HepG2 (cell line): ENCODE measurements at regions not wholly inside any gene's neighbourhood (a gene's known extent, or its start where the extent isn't known, plus 50 kb on each side); places are given as distances from the start of the nearest gene placed in this dataset.

Experiments
- DMAP1 ChIP-seq: IDR thresholded peaks from 2 replicates; pipeline ENCODE4 v1.6.1; 2016
- KLF9 ChIP-seq: IDR thresholded peaks from 2 replicates; pipeline ENCODE4 v1.6.1; 2016; ENCODE audit warnings: low read depth
- MEF2D ChIP-seq: sonication (generic); formaldehyde crosslinking; IDR thresholded peaks from 2 replicates; pipeline ENCODE4 v1.5.1; 2020; ENCODE audit warnings: mild to moderate bottlenecking, missing genetic modification reagents
- MTF1 ChIP-seq: sonication (generic); formaldehyde crosslinking; IDR thresholded peaks from 2 replicates; pipeline ENCODE4 v1.5.0; 2020; ENCODE audit warnings: missing genetic modification reagents
- NKX3-1 ChIP-seq: sonication (generic); formaldehyde crosslinking; IDR thresholded peaks from 2 replicates; pipeline ENCODE4 v1.5.0; 2020; ENCODE audit warnings: missing genetic modification reagents
- RFX1 ChIP-seq: fragments of 450-650 bp; IDR thresholded peaks from 2 replicates; pipeline ENCODE4 v1.6.1; 2017
- THAP11 ChIP-seq: IDR thresholded peaks from 2 replicates; pipeline ENCODE4 v1.6.1; 2016; ENCODE audit warnings: missing biosample characterization, missing genetic modification reagents
- TMF1 ChIP-seq: sonication (generic); formaldehyde crosslinking; IDR thresholded peaks from 2 replicates; pipeline ENCODE4 v1.8.1; 2022; ENCODE audit warnings: low read depth, missing genetic modification reagents
- USF2 ChIP-seq, 2 experiments: sonication (generic) in 1 of 2; formaldehyde crosslinking in 1 of 2; IDR thresholded peaks; 2 replicates each; pipeline versions ENCODE4 v1.5.1 to v1.6.1; 2011 to 2020; ENCODE audit warnings: borderline replicate concordance in 1 of 2, low read depth in 1 of 2, low read length in 1 of 2, mild to moderate bottlenecking in 1 of 2, missing genetic modification reagents in 1 of 2, moderate library complexity in 1 of 2
- ZBTB10 ChIP-seq: sonication (generic); formaldehyde crosslinking; IDR thresholded peaks from 2 replicates; pipeline ENCODE4 v1.4.0; 2020; ENCODE audit warnings: missing genetic modification reagents, borderline replicate concordance
- ZC3H13 ChIP-seq: sonication (generic); formaldehyde crosslinking; IDR thresholded peaks from 2 replicates; pipeline ENCODE4 v1.8.1; 2023; ENCODE audit warnings: mild to moderate bottlenecking, missing genetic modification reagents, moderate library complexity
- ZNF550 ChIP-seq: sonication (generic); formaldehyde crosslinking; IDR thresholded peaks from 2 replicates; pipeline ENCODE4 v1.4.0; 2020; ENCODE audit warnings: mild to moderate bottlenecking, missing genetic modification reagents, borderline replicate concordance
- ZNF605 ChIP-seq: sonication (generic); formaldehyde crosslinking; IDR thresholded peaks from 2 replicates; pipeline ENCODE4 v1.8.0; 2022; ENCODE audit warnings: mild to moderate bottlenecking, missing genetic modification reagents
- ZNF674 ChIP-seq: sonication (generic); formaldehyde crosslinking; IDR thresholded peaks from 2 replicates; pipeline ENCODE4 v1.5.0; 2020; ENCODE audit warnings: low read depth, mild to moderate bottlenecking, missing genetic modification reagents
- ZNF747 ChIP-seq: sonication (generic); formaldehyde crosslinking; IDR thresholded peaks from 2 replicates; pipeline ENCODE4 v1.8.1; 2023; ENCODE audit warnings: missing genetic modification reagents, mild to moderate bottlenecking, borderline replicate concordance
- ZNF839 ChIP-seq: sonication (generic); formaldehyde crosslinking; IDR thresholded peaks from 2 replicates; pipeline ENCODE4 v1.4.0; 2020; ENCODE audit warnings: missing genetic modification reagents, mild to moderate bottlenecking, borderline replicate concordance
- TF ChIP-seq, protein P1 (sequence below): sonication (generic); formaldehyde crosslinking; IDR thresholded peaks from 2 replicates; pipeline ENCODE4 v1.4.0; 2020; ENCODE audit warnings: missing genetic modification reagents, low read depth, mild to moderate bottlenecking, borderline replicate concordance
- TF ChIP-seq, protein P2 (sequence below): sonication (generic); formaldehyde crosslinking; IDR thresholded peaks from 2 replicates; pipeline ENCODE4 v1.4.0; 2020; ENCODE audit warnings: missing genetic modification reagents, borderline replicate concordance

GRCh38 chr12:46483572-46484395 lies 111.2 kb upstream of the SLC38A2 start (continued):
- no peak for TF ChIP-seq ZBTB10
- no peak for TF ChIP-seq RFX1
- peak; percentile 41; the same call in 1 of the 2 replicates for TF ChIP-seq MEF2D
- no peak for TF ChIP-seq DMAP1 (CRISPR knock-in tag)
- peak; percentile 54; the same call in 1 of the 2 replicates for TF ChIP-seq THAP11 (CRISPR knock-in tag)
- no peak for TF ChIP-seq ZNF839 (CRISPR knock-in tag)
- TF ChIP-seq, protein P1, sequence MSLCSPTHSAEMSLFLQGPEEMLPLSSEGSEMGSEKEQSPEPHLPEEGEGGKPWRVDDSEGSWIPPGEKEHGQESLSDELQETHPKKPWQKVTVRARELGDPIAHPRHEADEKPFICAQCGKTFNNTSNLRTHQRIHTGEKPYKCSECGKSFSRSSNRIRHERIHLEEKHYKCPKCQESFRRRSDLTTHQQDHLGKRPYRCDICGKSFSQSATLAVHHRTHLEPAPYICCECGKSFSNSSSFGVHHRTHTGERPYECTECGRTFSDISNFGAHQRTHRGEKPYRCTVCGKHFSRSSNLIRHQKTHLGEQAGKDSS (CRISPR knock-in tag), result no peak
- TF ChIP-seq ZNF550, result no peak
- no peak for TF ChIP-seq ZNF674 (CRISPR knock-in tag)
- no peak for TF ChIP-seq KLF9 (CRISPR knock-in tag)
- TF ChIP-seq USF2 (IDR thresholded peaks at IDR 0.05; ENCODE audit: low read depth, low read length), result no peak
- TF ChIP-seq USF2 (CRISPR knock-in tag; IDR thresholded peaks at IDR 0.05; ENCODE audit: borderline replicate concordance), result no peak
- no peak for TF ChIP-seq MTF1 (CRISPR knock-in tag)
- TF ChIP-seq NKX3-1 (CRISPR knock-in tag), result no peak
- TF ChIP-seq, protein P2, sequence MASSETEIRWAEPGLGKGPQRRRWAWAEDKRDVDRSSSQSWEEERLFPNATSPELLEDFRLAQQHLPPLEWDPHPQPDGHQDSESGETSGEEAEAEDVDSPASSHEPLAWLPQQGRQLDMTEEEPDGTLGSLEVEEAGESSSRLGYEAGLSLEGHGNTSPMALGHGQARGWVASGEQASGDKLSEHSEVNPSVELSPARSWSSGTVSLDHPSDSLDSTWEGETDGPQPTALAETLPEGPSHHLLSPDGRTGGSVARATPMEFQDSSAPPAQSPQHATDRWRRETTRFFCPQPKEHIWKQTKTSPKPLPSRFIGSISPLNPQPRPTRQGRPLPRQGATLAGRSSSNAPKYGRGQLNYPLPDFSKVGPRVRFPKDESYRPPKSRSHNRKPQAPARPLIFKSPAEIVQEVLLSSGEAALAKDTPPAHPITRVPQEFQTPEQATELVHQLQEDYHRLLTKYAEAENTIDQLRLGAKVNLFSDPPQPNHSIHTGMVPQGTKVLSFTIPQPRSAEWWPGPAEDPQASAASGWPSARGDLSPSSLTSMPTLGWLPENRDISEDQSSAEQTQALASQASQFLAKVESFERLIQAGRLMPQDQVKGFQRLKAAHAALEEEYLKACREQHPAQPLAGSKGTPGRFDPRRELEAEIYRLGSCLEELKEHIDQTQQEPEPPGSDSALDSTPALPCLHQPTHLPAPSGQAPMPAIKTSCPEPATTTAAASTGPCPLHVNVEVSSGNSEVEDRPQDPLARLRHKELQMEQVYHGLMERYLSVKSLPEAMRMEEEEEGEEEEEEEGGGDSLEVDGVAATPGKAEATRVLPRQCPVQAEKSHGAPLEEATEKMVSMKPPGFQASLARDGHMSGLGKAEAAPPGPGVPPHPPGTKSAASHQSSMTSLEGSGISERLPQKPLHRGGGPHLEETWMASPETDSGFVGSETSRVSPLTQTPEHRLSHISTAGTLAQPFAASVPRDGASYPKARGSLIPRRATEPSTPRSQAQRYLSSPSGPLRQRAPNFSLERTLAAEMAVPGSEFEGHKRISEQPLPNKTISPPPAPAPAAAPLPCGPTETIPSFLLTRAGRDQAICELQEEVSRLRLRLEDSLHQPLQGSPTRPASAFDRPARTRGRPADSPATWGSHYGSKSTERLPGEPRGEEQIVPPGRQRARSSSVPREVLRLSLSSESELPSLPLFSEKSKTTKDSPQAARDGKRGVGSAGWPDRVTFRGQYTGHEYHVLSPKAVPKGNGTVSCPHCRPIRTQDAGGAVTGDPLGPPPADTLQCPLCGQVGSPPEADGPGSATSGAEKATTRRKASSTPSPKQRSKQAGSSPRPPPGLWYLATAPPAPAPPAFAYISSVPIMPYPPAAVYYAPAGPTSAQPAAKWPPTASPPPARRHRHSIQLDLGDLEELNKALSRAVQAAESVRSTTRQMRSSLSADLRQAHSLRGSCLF (CRISPR knock-in tag), result no peak
- no peak for TF ChIP-seq ZNF747
- TF ChIP-seq ZNF605, result no peak
- TF ChIP-seq TMF1 (CRISPR knock-in tag), result no peak
- TF ChIP-seq ZC3H13 (CRISPR knock-in tag), result no peak
